ENCODE measurements at regions not wholly inside any gene's neighbourhood (a gene's known extent, or its start where the extent isn't known, plus 50 kb on each side); places are given as distances from the start of the nearest gene placed in this dataset.

GRCh38 chr7:41303709-41304108, 399.2 kb downstream of the INHBA start:
- Histone ChIP-seq H3K27ac (ENCODE audit: low read depth, low read length) (no peak overlapping the region), H3K9me2 (replicated peaks; ENCODE audit: insufficient read depth, low read length) (no peaks in the 10 kb centered on the region), H3K4me3 (ENCODE audit: insufficient read depth, low read length, poor library complexity, severe bottlenecking) (no peak overlapping the region), H3K4me2 (ENCODE audit: low read depth, low read length, poor library complexity, severe bottlenecking) (no peak overlapping the region), H3K9ac (ENCODE audit: low read length) (no peak overlapping the region), H3F3A (ENCODE audit: insufficient read depth) (no peaks in the 10 kb centered on the region), H3K27me3 (ENCODE audit: low read length) (no peaks in the 10 kb centered on the region), H3K79me2 (ENCODE audit: insufficient read depth, low read length) (no peaks in the 10 kb centered on the region), H3K9me3 (ENCODE audit: insufficient read depth, low read length) (no peaks in the 10 kb centered on the region), H2AFZ (ENCODE audit: low read depth, low read length, severe bottlenecking) (no peak overlapping the region), H3K36me3 (ENCODE audit: low read length) (no peaks in the 10 kb centered on the region), H4K20me1 (ENCODE audit: low read depth, low read length) (no peaks in the 10 kb centered on the region)
- TF ChIP-seq EZH2phosphoT487 (conservative IDR thresholded peaks at IDR 0.05; ENCODE audit: low read length) (no peak), CTCF (IDR thresholded peaks at IDR 0.05; ENCODE audit: insufficient read depth, low read length, poor library complexity, severe bottlenecking) (no peak)

GRCh38 chr7:41298409-41298808, 404.5 kb downstream of the INHBA start:
- Histone ChIP-seq H3F3A (ENCODE audit: insufficient read depth) (no peaks in the 10 kb centered on the region), H2AFZ (ENCODE audit: low read depth, low read length, severe bottlenecking) (no peak overlapping the region), H3K27me3 (ENCODE audit: low read length) (no peaks in the 10 kb centered on the region), H3K9me3 (ENCODE audit: insufficient read depth, low read length) (no peaks in the 10 kb centered on the region), H3K79me2 (ENCODE audit: insufficient read depth, low read length) (no peaks in the 10 kb centered on the region), H4K20me1 (ENCODE audit: low read depth, low read length) (no peaks in the 10 kb centered on the region), H3K9ac (ENCODE audit: low read length) (no peak overlapping the region), H3K4me2 (ENCODE audit: low read depth, low read length, poor library complexity, severe bottlenecking) (no peak overlapping the region), H3K27ac (ENCODE audit: low read depth, low read length) (no peak overlapping the region), H3K4me3 (ENCODE audit: insufficient read depth, low read length, poor library complexity, severe bottlenecking) (no peak overlapping the region), H3K9me2 (replicated peaks; ENCODE audit: insufficient read depth, low read length) (no peaks in the 10 kb centered on the region), H3K36me3 (ENCODE audit: low read length) (no peaks in the 10 kb centered on the region)
- TF ChIP-seq CTCF (IDR thresholded peaks at IDR 0.05; ENCODE audit: insufficient read depth, low read length, poor library complexity, severe bottlenecking) (no peak), EZH2phosphoT487 (conservative IDR thresholded peaks at IDR 0.05; ENCODE audit: low read length) (no peak)

GRCh38 chr7:41297166-41297565, 405.7 kb downstream of the INHBA start:
- Histone ChIP-seq H3K9me3 (ENCODE audit: insufficient read depth, low read length) (no peaks in the 10 kb centered on the region), H3F3A (ENCODE audit: insufficient read depth) (no peaks in the 10 kb centered on the region), H2AFZ (ENCODE audit: low read depth, low read length, severe bottlenecking) (no peak overlapping the region), H3K4me3 (ENCODE audit: insufficient read depth, low read length, poor library complexity, severe bottlenecking) (no peak overlapping the region), H3K4me2 (ENCODE audit: low read depth, low read length, poor library complexity, severe bottlenecking) (no peak overlapping the region), H3K27ac (ENCODE audit: low read depth, low read length) (no peak overlapping the region), H3K79me2 (ENCODE audit: insufficient read depth, low read length) (no peaks in the 10 kb centered on the region), H4K20me1 (ENCODE audit: low read depth, low read length) (no peaks in the 10 kb centered on the region), H3K9me2 (replicated peaks; ENCODE audit: insufficient read depth, low read length) (no peaks in the 10 kb centered on the region), H3K36me3 (ENCODE audit: low read length) (no peaks in the 10 kb centered on the region), H3K9ac (ENCODE audit: low read length) (no peak overlapping the region), H3K27me3 (ENCODE audit: low read length) (no peaks in the 10 kb centered on the region)
- no peak for TF ChIP-seq CTCF (IDR thresholded peaks at IDR 0.05; ENCODE audit: insufficient read depth, low read length, poor library complexity, severe bottlenecking)
- TF ChIP-seq EZH2phosphoT487 (conservative IDR thresholded peaks at IDR 0.05; ENCODE audit: low read length) = no peak

GRCh38 chr7:41295455-41295815, 407.5 kb downstream of the INHBA start:
- H4K20me1 ChIP-seq (ENCODE audit: low read depth, low read length) = no peaks in the 10 kb centered on the region
- no peaks in the 10 kb centered on the region for H3F3A ChIP-seq (ENCODE audit: insufficient read depth)
- H3K9ac ChIP-seq (ENCODE audit: low read length) = no peak overlapping the region
- H2AFZ ChIP-seq (ENCODE audit: low read depth, low read length, severe bottlenecking) = no peak overlapping the region
- no peaks in the 10 kb centered on the region for H3K9me3 ChIP-seq (ENCODE audit: insufficient read depth, low read length)
- no peaks in the 10 kb centered on the region for H3K9me2 ChIP-seq (replicated peaks; ENCODE audit: insufficient read depth, low read length)
- no peak overlapping the region for H3K4me3 ChIP-seq (ENCODE audit: insufficient read depth, low read length, poor library complexity, severe bottlenecking)
- H3K4me2 ChIP-seq (ENCODE audit: low read depth, low read length, poor library complexity, severe bottlenecking) = no peak overlapping the region
- no peaks in the 10 kb centered on the region for H3K79me2 ChIP-seq (ENCODE audit: insufficient read depth, low read length)
- TF ChIP-seq EZH2phosphoT487 (conservative IDR thresholded peaks at IDR 0.05; ENCODE audit: low read length) = no peak
- TF ChIP-seq CTCF (IDR thresholded peaks at IDR 0.05; ENCODE audit: insufficient read depth, low read length, poor library complexity, severe bottlenecking) = no peak
- H3K36me3 ChIP-seq (ENCODE audit: low read length) = no peaks in the 10 kb centered on the region
- H3K27ac ChIP-seq (ENCODE audit: low read depth, low read length) = no peak overlapping the region
- H3K27me3 ChIP-seq (ENCODE audit: low read length) = no peaks in the 10 kb centered on the region

All from SU-DHL-6 (cell line).